ENCODE measurements at regions not wholly inside any gene's neighbourhood (a gene's known extent, or its start where the extent isn't known, plus 50 kb on each side); places are given as distances from the start of the nearest gene placed in this dataset.

DNA sequence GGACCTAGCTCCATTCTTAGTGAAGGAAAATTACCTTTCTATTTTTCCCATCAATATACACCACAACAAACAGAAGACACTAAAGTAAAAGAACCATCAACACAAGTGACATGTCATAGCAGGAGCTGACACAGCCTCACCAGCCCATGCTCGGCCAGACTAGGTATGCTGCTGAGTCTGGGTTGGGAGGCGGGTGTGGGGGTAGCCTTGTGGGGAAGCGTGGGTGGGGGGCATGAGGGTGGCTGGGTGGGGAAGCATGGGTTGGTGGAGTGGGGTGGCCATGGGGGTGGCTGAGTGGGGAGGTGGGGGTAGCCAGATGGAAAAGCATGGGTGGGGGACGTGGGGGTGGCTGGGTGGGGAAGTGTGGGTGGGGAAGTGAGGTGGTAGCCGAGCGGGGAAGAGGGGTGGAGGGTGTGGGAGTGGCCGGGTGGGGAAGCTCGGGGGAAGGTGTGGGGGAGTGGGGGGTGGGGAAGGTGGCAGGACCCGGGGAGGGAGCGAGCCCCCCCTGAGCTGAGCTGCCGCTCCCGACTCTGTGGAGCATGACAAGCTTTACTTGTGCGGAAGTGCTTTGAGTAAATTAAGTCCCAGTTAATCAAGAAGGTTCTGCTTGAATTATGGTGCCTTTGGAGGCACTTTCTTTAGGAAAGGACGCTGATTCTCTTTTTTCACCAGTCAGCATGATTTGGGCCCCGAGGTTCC lies 294.6 kb upstream of the ZNF32 start:
- TF ChIP-seq, protein P1, sequence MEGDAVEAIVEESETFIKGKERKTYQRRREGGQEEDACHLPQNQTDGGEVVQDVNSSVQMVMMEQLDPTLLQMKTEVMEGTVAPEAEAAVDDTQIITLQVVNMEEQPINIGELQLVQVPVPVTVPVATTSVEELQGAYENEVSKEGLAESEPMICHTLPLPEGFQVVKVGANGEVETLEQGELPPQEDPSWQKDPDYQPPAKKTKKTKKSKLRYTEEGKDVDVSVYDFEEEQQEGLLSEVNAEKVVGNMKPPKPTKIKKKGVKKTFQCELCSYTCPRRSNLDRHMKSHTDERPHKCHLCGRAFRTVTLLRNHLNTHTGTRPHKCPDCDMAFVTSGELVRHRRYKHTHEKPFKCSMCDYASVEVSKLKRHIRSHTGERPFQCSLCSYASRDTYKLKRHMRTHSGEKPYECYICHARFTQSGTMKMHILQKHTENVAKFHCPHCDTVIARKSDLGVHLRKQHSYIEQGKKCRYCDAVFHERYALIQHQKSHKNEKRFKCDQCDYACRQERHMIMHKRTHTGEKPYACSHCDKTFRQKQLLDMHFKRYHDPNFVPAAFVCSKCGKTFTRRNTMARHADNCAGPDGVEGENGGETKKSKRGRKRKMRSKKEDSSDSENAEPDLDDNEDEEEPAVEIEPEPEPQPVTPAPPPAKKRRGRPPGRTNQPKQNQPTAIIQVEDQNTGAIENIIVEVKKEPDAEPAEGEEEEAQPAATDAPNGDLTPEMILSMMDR (IDR thresholded peaks at IDR 0.05), result no peak
- TF ChIP-seq POLR2A (IDR thresholded peaks at IDR 0.05) (no peak), EP300 (IDR thresholded peaks at IDR 0.05; ENCODE audit: low read depth) (no peak), POLR2AphosphoS5 (IDR thresholded peaks at IDR 0.05) (no peak)

Measured in transverse colon (tissue), 4 donors.